Activated CD4-positive, alpha-beta T cell treated with anti-CD3 and anti-CD28 coated beads, Interleukin-2, amount 10 ng/mL, durations not matched to agents 24 days and 14 days (primary cell): ENCODE measurements at regions not wholly inside any gene's neighbourhood (a gene's known extent, or its start where the extent isn't known, plus 50 kb on each side); places are given as distances from the start of the nearest gene placed in this dataset.
"Not testable (repeated sequence)": the region's sequence is repeated elsewhere in the genome, so short reads cannot be mapped to it uniquely, and the experiment has no call there.

Experiments used
- DNase-seq: peaks from one replicate; pipeline ENCODE4 v3.0.0; 2022
- H3K27ac Mint-ChIP-seq: one replicate; pipeline ENCODE4 v1.8.0; 2022; ENCODE audit warnings: mild to moderate bottlenecking, mixed read lengths
- H3K27me3 Mint-ChIP-seq: one replicate; pipeline ENCODE4 v1.8.0; 2022; ENCODE audit warnings: mixed read lengths
- H3K36me3 Mint-ChIP-seq: one replicate; pipeline ENCODE4 v1.8.0; 2022; ENCODE audit warnings: low read depth, mild to moderate bottlenecking, mixed read lengths
- H3K4me1 Mint-ChIP-seq: one replicate; pipeline ENCODE4 v1.8.0; 2021; ENCODE audit warnings: mixed read lengths
- H3K4me3 Mint-ChIP-seq: one replicate; pipeline ENCODE4 v1.8.0; 2022; ENCODE audit warnings: mild to moderate bottlenecking, moderate library complexity, mixed read lengths
- H3K9me3 Mint-ChIP-seq: one replicate; pipeline ENCODE4 v1.8.0; 2021; ENCODE audit warnings: mixed read lengths
- intact Hi-C: fragments of 100-400 bp; cut with micrococcal nuclease; formaldehyde crosslinking; loops from one replicate; pipeline ENCODE4 v1.15.1; 2023

GRCh38 chr2:23055251-23055650 is 329.7 kb upstream of the KLHL29 start:
- intact Hi-C loops = no loop called here
- no peaks in the 10 kb centered on the region for H3K4me1 Mint-ChIP-seq
- H3K9me3 Mint-ChIP-seq = no peaks in the 10 kb centered on the region
- H3K27me3 Mint-ChIP-seq = no peaks in the 10 kb centered on the region
- no peak for DNase-seq
- no peak overlapping the region for H3K4me3 Mint-ChIP-seq
- no peaks in the 10 kb centered on the region for H3K36me3 Mint-ChIP-seq
- no peak overlapping the region for H3K27ac Mint-ChIP-seq

- H3K9me3 Mint-ChIP-seq, intact Hi-C loops, H3K36me3 Mint-ChIP-seq, H3K4me3 Mint-ChIP-seq, H3K27ac Mint-ChIP-seq, DNase-seq, H3K4me1 Mint-ChIP-seq, H3K27me3 Mint-ChIP-seq: not testable (repeated sequence)
Measured at GRCh38 chr2:23056846-23057245, 328.1 kb upstream of the KLHL29 start.

- Mint-ChIP-seq H3K27me3 (no peaks in the 10 kb centered on the region), H3K27ac (no peak overlapping the region), H3K4me1 (no peaks in the 10 kb centered on the region), H3K4me3 (no peak overlapping the region), H3K36me3 (no peaks in the 10 kb centered on the region), H3K9me3 (no peaks in the 10 kb centered on the region)
- intact Hi-C loops = no loop called here
- DNase-seq = no peak
Measured at GRCh38 chr2:23058435-23058834, 326.5 kb upstream of the KLHL29 start.

GRCh38 chr2:23065210-23065609 is 319.8 kb upstream of the KLHL29 start:
- H3K9me3 Mint-ChIP-seq = no peaks in the 10 kb centered on the region
- H3K27ac Mint-ChIP-seq = no peak overlapping the region
- H3K4me3 Mint-ChIP-seq = no peak overlapping the region
- intact Hi-C loops = no loop called here
- no peaks in the 10 kb centered on the region for H3K36me3 Mint-ChIP-seq
- DNase-seq = no peak
- no peaks in the 10 kb centered on the region for H3K27me3 Mint-ChIP-seq
- H3K4me1 Mint-ChIP-seq = no peaks in the 10 kb centered on the region

- H3K27me3 Mint-ChIP-seq = no peaks in the 10 kb centered on the region
- no peaks in the 10 kb centered on the region for H3K36me3 Mint-ChIP-seq
- no peaks in the 10 kb centered on the region for H3K9me3 Mint-ChIP-seq
- H3K4me1 Mint-ChIP-seq = no peaks in the 10 kb centered on the region
- H3K4me3 Mint-ChIP-seq = no peak overlapping the region
- intact Hi-C loops = no loop called here
- no peak for DNase-seq
- no peak overlapping the region for H3K27ac Mint-ChIP-seq
Measured at GRCh38 chr2:23065936-23066335, 319.0 kb upstream of the KLHL29 start.

- intact Hi-C loops = no loop called here
- Mint-ChIP-seq H3K4me1 (no peaks in the 10 kb centered on the region), H3K4me3 (no peak overlapping the region), H3K27ac (no peak overlapping the region), H3K36me3 (no peaks in the 10 kb centered on the region), H3K27me3 (no peaks in the 10 kb centered on the region), H3K9me3 (no peaks in the 10 kb centered on the region)
- no peak for DNase-seq
Measured at GRCh38 chr2:23066686-23067085, 318.3 kb upstream of the KLHL29 start.

- H3K9me3 Mint-ChIP-seq = no peaks in the 10 kb centered on the region
- no peaks in the 10 kb centered on the region for H3K36me3 Mint-ChIP-seq
- no peaks in the 10 kb centered on the region for H3K4me1 Mint-ChIP-seq
- no peaks in the 10 kb centered on the region for H3K27me3 Mint-ChIP-seq
- no peak for DNase-seq
- no peak overlapping the region for H3K27ac Mint-ChIP-seq
- H3K4me3 Mint-ChIP-seq = no peak overlapping the region
- intact Hi-C loops = no loop called here
Measured at GRCh38 chr2:23069156-23069555, 315.8 kb upstream of the KLHL29 start.

- Mint-ChIP-seq H3K27ac (no peak overlapping the region), H3K4me3 (no peak overlapping the region), H3K27me3 (no peaks in the 10 kb centered on the region), H3K36me3 (no peaks in the 10 kb centered on the region), H3K9me3 (no peaks in the 10 kb centered on the region), H3K4me1 (no peaks in the 10 kb centered on the region)
- DNase-seq = no peak
- intact Hi-C loops = no loop called here
Measured at GRCh38 chr2:23069923-23070322, 315.1 kb upstream of the KLHL29 start.

- no peak overlapping the region for H3K27ac Mint-ChIP-seq
- H3K27me3 Mint-ChIP-seq = no peaks in the 10 kb centered on the region
- H3K36me3 Mint-ChIP-seq = no peaks in the 10 kb centered on the region
- H3K4me1 Mint-ChIP-seq = no peaks in the 10 kb centered on the region
- no peak overlapping the region for H3K4me3 Mint-ChIP-seq
- no peak for DNase-seq
- intact Hi-C loops = no loop called here
- H3K9me3 Mint-ChIP-seq = no peaks in the 10 kb centered on the region
Measured at GRCh38 chr2:23073056-23073455, 311.9 kb upstream of the KLHL29 start.

- H3K9me3 Mint-ChIP-seq = no peaks in the 10 kb centered on the region
- intact Hi-C loops = no loop called here
Measured at GRCh38 chr2:23073671-23074070, 311.3 kb upstream of the KLHL29 start.

GRCh38 chr2:23077596-23077995 is 307.4 kb upstream of the KLHL29 start:
- no peak overlapping the region for H3K27ac Mint-ChIP-seq
- no peak overlapping the region for H3K4me3 Mint-ChIP-seq
- no peaks in the 10 kb centered on the region for H3K36me3 Mint-ChIP-seq
- H3K27me3 Mint-ChIP-seq = no peaks in the 10 kb centered on the region
- intact Hi-C loops = no loop called here
- no peaks in the 10 kb centered on the region for H3K9me3 Mint-ChIP-seq
- H3K4me1 Mint-ChIP-seq = no peaks in the 10 kb centered on the region
- no peak for DNase-seq

More at GRCh38 chr2:23073671-23074070, 311.3 kb upstream of the KLHL29 start:
- Mint-ChIP-seq H3K27me3 (no peaks in the 10 kb centered on the region), H3K4me1 (no peaks in the 10 kb centered on the region), H3K27ac (no peak overlapping the region), H3K36me3 (no peaks in the 10 kb centered on the region), H3K4me3 (no peak overlapping the region)
- DNase-seq = no peak

GRCh38 chr2:23078784-23079434 is 306.1 kb upstream of the KLHL29 start:
- Mint-ChIP-seq H3K9me3 (no peaks in the 10 kb centered on the region), H3K4me3 (no peak overlapping the region), H3K27ac (no peak overlapping the region), H3K27me3 (no peaks in the 10 kb centered on the region), H3K36me3 (no peaks in the 10 kb centered on the region), H3K4me1 (no peaks in the 10 kb centered on the region)
- intact Hi-C loops = no loop called here
- no peak for DNase-seq

- no peak for DNase-seq
- H3K36me3 Mint-ChIP-seq = no peaks in the 10 kb centered on the region
- no peaks in the 10 kb centered on the region for H3K4me1 Mint-ChIP-seq
- no peak overlapping the region for H3K27ac Mint-ChIP-seq
- intact Hi-C loops = no loop called here
- H3K4me3 Mint-ChIP-seq = no peak overlapping the region
- no peaks in the 10 kb centered on the region for H3K9me3 Mint-ChIP-seq
- H3K27me3 Mint-ChIP-seq = no peaks in the 10 kb centered on the region
Measured at GRCh38 chr2:23083966-23084365, 301.0 kb upstream of the KLHL29 start.

GRCh38 chr2:23091019-23091418 is 294.0 kb upstream of the KLHL29 start:
- H3K36me3 Mint-ChIP-seq = no peaks in the 10 kb centered on the region
- no peak for DNase-seq
- no peaks in the 10 kb centered on the region for H3K9me3 Mint-ChIP-seq
- H3K27ac Mint-ChIP-seq = no peak overlapping the region
- no peaks in the 10 kb centered on the region for H3K27me3 Mint-ChIP-seq
- intact Hi-C loops = no loop called here
- no peak overlapping the region for H3K4me3 Mint-ChIP-seq
- no peaks in the 10 kb centered on the region for H3K4me1 Mint-ChIP-seq

GRCh38 chr2:23091900-23092299 is 293.1 kb upstream of the KLHL29 start:
- Mint-ChIP-seq H3K27me3 (no peaks in the 10 kb centered on the region), H3K36me3 (no peaks in the 10 kb centered on the region), H3K4me3 (no peak overlapping the region), H3K4me1 (no peaks in the 10 kb centered on the region), H3K9me3 (no peaks in the 10 kb centered on the region), H3K27ac (no peak overlapping the region)
- no peak for DNase-seq
- intact Hi-C loops = no loop called here
